HG02840 (cell line): ENCODE measurements at regions not wholly inside any gene's neighbourhood (a gene's known extent, or its start where the extent isn't known, plus 50 kb on each side); places are given as distances from the start of the nearest gene placed in this dataset.

Experiments
- ATAC-seq: cut with Tn5 transposase; IDR thresholded peaks from one replicate; pipeline ENCODE4 v1.9.1; 2021; ENCODE audit warnings: mild to moderate bottlenecking, moderate library complexity, moderate number of reproducible peaks; ENCODE audit not compliant: unreplicated experiment, low FRiP score

DNA sequence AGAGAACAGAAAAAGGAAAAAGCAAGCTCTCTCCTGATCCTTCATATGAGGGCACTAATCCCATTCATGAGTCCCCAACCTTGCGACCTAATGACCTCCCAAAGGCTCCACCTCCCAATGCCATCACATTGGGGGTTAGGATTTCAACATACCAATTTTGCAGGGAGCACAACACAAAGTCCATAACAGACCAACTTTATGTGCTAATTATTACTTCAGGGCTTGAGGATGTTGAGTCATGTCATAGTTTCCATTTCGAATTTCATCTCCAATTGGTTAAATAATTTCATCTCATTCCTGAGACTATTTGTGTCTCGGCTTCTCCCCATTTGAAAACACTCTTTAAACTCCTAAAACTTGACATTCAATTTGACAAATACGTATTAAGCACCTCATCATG is 69.9 kb upstream of the KLF7 start:
- no peak for ATAC-seq

DNA sequence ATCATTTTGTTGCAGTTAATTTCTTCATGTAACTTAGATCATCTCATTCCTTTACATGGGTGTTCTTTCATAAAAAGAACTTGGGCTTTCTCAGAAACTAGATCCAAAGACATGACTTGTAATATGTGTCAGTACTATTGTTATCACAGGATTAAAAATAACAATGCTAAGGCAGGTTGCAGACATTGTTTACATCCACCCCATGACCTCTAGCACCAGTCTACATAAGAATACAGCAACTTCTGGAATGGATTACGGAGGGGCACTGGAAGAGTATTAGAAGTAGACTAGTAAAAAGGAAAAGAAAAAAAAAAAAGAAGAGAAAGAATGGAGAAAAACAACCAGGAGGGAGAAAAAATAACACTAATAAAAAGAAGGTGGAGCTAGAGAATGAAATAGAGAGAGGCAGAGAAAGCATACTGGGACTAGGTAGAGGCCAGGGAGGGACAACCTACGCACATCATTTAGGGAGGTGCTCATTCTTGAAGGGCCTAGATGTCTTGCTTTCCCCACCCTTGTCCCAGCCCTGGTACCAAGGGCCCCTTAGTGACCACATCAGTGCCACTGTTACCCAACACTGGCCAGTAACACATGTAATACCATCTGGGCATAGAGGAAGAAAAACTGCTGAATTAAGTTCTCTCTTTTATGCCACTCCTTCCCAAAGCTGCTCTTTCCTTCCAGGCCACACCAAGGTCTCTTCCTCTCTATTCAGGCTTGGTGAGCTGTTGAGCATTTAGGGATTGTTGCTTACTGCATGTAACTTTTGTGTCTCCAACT is 70.6 kb upstream of the KLF7 start:
- no peak for ATAC-seq

DNA sequence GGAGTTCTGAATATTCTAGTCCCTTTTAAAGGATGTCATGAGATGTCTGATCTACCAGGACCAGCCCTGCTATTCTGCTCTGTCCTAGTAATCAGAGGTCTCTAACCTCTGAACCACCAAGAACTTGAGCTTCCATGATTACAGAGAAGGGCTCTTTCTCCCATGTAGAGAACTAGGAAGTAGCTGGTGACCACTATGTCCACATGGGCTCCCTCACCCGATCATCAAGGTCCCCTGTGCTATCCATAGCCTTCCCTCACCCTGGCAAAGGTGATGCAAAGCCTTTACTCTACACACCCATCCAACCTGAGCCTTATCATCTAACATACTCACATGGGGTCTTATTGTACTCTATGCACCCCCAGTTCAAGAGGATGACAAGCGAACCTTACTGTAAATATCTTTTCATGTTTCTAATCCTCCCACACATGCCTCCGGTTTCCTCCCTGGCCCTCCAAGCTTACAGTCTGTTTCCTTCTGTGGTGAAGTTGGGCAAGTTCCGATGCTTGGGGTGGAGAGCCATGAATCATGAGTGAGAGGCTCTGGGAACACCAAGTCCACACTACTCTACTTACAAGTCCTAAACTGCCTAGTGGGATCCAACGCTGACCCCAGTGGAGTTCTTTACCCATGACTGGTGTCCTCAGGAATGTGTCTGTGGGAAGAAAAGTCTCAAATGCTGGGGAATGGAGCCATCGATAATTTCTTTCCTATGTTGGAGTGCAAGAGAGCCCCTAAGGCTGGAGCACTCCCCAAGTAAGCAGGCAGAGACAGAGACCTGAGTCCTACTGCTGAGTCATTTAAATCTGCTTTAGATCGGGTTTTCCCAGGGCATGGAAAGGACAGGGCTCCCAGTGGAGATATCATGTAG is 73.3 kb upstream of the KLF7 start:
- no peak for ATAC-seq

DNA sequence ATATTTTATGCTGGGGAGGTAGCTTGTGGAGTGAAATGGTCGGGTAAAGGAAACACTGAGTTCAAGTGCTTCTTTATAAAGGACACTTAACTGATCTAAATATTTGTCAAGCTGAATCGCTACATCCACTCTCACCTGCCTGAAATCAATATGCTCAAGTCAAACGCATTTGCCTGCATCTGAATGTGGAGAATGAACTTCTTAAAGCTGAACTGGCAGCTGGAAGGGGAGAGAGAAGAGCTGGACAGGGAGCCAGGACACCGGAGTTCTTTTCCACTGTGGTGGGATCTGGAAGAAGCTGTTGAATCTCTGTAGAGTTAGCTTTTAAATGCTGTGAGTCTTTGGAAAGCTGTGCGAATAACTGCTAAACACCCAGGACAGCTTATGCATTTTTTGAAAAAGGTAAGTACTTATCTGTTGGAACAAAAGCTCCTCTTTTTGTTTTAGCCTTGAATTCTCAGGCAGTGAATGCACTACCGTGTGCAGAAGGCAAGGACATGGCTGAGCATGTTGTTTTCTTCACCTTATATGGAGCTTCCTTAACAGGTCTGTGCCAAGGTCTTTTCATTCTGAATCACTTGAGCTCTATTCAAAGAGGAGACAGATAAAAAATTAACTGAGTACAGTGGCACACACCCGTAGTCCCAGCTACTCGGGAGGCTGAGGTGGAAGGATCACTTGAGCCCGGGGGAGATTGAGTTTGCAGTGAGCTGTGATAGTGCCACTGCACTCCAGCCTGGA is 74.2 kb upstream of the KLF7 start:
- no peak for ATAC-seq

DNA sequence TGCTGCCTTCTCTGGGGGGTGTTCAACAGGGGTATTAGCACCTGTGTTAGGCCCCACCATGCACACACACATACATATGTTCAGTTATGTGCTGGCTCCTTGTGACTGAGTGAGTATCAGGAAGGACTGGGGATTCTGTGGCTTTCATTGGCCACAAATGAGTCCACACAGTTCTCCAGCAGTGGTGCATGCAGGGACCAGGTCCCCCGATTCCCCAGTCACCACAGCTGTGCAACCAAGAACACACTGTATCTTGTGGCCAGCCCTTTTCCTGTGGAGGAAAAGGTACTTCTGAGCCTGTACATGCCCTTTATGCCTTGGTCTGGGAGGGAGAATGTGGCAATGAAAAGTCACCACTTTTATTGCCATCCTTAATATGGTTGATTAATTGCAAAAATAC is 74.9 kb upstream of the KLF7 start:
- no peak for ATAC-seq

DNA sequence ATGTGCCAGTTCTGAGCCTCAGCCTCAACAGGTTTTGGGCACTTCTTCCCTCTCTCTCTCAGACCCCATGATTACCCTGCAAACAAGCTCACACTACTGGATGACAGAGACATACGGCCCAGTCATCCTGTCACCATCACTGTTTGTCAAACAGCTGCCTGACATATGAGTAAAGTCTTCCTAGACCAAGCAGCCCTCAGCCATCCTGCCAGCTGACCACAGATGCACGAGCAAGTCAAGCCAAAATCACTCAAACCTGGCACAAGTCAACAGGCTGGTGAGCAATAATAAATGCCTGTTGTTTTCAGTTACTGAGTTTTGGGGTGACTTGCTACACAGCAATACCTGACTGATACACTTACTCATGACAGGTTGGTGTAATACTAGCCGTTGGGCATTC is 75.5 kb upstream of the KLF7 start:
- no peak for ATAC-seq

DNA sequence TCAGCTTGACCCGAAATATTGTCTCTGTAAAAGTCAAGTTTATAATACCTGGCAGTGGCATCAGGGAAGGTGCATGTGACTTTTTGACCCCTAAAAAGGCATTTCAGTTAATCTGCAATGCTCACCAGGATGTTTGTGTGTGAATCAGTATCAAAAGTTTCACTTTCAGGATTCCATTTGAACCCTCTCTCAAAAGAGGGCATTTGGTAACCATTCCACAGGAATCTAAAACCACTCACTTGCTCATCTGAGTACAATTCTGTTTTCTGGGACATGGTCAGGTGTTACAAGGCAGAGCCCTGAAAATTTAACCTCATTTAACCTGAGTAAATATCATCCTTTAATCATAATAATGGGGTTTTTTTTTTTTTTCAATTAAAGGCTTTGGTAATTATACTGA is 77.9 kb upstream of the KLF7 start:
- ATAC-seq: no peak

DNA sequence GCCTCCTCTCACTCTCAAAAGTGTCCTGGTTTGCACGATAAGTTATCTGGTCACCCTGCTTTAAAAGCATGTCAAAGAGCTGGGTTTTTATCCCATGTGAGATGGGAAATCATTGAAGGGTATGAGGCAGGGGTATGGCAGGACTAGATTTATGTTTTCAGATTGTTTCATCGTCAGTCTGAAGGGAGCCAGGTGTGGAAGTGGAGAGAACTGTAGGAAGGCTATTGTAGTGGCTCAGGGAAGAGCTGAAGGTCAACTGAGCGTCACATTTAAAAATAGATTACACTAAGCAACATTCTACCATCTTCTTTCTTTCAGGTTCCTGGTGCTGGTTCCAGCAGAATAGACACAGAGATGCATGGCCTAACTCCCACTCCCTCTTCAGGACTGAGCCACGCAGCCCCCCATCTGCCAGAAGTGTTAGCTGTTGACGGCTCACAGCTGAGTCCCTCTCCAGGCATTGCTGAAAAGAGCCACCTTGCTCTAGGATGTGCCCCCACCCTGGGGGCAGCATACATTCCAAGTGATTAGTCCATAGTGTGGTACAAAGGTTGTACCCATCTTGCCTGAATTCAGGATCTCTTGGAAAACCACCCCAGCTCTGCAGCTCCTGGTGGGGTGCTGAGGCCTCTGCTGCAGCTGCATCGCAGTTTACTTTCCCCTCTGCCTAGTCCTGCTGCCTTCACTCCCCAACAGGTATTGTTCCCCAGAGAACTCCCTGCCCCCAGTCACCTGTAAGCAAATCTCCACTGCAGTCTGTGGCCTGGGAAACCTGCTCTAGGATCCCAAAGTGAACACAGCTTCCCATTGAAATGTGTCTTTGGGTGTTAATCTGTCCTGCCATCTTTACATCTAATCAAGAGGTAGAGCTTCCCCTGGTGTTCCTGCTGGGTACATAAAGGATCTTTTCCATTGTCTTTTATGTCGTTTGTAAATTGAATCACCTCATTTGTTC is 79.5 kb upstream of the KLF7 start:
- ATAC-seq: no peak

DNA sequence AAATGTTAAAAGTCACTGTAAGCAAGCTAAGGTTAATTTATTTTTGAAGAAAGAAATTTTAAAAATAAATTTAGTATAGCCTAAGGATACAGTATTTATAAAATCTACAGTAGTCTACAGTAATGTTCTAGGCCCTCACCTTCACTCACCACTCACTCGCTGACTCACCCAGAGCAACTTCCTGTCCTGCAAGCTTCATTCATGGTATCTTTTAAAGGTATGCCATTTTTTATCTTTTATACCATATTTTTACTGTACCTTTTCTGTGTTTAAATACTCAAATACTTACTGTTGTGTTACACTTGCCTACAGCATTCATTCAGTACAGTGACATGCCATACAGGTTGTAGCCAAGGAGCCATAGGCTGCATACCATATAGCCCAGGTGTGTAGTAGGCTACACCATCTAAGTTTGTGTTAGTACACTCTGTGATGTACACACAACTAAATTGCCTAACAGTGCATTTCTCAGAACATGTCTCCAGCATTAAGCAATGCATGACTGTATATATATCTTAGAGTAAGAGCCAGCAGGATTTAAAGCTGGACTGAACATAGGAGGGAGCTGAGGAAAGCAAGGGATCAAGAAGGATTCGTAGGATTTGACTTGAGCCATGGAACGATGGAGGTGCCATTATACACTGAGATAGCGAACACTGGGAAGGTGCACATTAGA is 83.1 kb upstream of the KLF7 start:
- ATAC-seq: no peak

DNA sequence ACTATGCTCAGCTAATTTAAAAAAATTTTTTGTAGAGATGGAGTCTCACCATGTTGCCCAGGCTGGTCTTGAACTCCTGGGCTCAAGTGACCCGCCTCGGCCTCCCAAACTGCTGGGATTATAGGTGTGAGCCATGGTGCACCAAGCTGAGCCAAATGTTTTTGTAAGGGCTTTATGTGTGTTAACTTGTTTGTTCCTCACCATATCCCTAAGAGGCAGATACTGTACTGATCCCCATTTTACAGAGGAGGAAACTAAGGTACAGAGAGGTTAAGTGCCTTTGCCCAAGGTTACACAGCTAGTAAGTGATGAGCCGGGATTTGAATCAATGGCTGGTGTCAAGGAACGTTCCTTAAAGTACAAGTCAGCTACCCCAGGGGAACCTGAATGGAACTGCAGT is 85.3 kb upstream of the KLF7 start:
- no peak for ATAC-seq

DNA sequence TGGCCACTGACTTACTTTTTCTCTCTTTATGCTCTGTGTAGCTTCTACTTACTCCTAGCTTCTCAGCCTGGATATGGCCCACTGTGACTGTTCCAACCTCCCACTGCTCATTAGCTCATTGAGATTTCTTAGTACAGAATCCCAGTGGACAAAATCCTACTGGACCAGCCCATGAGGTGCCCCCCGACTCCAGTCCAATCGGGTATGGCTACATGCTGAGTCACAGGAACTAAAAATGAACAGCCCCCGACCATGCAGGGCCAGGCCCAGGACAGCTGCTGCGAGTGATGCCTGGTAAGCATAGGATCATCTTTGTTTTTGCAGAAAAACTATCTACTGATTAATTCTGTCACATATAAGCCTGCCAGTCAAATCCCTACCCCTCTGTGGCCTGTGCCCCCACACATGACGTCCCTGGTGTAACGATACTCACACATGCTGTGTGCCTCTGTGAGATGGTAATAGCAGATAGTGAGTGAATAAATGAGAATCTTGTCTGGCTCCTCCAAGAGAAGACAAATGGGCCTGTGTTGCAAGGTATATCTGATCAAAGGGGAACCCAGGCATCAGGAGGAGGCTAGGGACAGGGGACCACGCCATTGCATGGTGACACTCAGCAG is 85.9 kb upstream of the KLF7 start:
- ATAC-seq: no peak

DNA sequence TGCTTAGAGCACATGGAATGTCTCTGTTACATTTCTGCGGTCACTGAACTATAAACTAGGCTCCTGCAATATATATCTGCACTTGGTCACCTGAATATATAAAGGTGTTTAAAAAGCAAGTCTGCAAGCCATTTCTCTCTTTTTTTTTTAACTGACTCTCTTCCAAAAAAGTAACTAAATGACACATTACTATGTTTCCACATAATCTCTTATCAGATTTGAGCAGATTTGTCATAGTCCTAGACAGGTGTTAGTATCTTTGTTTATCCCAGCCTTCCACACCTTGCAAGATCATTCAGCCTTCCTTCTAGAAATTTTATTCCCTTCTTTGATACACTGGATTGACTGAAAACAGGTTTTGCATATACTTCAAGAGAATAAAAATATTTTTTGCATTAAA is 86.7 kb upstream of the KLF7 start:
- ATAC-seq: no peak

DNA sequence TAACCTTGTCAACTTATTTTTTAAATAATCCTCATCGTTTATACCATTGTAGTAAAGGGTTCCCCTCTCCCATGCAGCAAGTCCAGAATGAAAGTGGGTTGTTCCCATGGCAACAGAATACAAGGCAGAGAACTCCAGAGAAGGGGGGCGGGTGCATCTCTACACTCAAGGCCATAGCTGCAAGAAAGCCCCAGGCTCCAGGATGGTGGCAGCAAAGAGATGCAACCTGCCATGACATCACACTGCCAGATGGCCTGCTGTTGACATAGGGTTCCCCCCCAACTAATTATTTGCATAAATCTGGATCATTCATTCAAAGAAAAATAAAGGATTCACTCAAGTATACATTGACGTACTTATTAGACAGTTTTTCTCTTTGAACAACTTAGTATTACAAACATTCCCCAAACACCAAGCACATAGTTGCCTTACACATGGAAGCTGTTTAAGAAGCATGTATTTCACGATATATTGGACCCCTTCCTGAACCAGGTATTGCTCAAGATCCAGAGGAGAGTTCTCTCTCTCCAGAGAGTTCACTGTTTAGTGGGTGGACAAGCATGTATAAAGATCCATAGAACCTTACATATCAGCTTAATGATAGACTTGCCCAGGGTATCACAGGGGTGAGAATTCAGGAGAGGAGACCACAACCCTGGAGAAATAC is 87.4 kb upstream of the KLF7 start:
- no peak for ATAC-seq

DNA sequence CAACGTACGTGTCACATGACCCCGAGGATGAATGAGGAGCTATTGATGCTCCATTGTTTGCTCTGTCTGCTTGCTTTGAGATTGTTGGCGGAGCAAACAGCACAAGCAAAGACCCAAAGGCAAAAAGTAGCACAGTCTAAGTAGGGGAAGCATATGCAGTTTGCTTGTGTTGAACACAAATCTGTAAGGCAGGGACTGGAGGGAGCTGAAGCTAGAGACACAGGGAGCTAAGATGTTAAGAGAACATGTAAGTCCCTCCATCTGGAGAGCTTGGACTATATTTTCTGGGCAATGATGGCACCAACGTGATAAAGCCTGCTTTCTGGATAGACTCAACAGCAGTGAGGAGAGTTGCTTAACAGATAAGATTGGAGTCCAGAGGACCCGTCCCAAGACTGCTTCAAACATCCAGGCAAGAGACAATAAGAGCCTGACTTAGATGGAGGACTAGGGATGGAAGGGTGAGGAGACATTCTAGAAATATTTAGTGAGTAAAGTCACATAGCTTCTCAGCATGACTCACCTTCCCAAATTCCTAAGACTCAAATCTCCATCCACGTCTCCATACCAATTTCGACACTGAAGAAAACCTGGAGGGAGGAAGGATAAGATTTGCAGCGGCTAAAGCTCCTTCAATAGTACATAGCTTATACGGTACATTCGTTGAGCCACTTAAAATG is 88.1 kb upstream of the KLF7 start:
- no peak for ATAC-seq

DNA sequence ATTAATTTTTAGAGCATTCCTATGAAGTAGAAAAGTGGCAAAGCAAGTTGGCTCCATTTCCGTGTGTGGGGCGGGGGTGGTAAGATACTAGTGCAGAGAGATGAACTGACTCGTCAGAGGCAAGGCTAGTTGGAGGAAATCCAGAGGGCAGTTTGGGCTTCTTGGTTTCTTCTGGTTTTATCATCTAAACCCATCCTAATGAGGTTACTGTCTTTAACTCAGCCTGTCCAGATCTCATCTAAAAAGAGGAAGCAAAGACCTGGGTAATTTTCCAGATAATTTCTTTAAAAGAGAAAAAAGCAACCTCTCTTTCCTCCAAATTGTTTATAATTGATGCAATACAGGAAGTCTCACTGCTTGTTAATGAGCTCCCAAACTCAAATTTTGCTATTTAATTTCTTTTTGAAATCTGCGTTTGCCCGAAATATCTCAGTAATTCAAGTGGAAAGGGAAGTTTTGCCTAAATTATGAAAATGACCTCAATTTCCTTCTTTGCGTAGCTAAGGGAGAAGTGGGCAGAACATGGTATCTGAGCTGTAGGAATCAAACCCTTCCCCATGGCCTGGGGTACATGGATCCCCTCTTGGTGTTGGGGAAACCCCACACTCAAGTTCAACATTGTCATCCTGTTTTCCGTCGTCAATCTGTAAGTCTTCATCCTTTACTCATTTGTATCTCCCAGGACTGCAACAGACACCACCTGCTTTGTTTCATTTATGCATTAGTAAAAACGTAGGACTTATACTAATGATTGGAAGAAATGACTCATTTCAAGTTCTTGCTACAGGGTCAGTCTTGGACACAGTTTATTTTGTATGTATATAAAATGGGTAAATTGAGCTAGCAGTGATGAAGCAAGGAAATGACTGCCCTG is 89.1 kb upstream of the KLF7 start:
- ATAC-seq: no peak

DNA sequence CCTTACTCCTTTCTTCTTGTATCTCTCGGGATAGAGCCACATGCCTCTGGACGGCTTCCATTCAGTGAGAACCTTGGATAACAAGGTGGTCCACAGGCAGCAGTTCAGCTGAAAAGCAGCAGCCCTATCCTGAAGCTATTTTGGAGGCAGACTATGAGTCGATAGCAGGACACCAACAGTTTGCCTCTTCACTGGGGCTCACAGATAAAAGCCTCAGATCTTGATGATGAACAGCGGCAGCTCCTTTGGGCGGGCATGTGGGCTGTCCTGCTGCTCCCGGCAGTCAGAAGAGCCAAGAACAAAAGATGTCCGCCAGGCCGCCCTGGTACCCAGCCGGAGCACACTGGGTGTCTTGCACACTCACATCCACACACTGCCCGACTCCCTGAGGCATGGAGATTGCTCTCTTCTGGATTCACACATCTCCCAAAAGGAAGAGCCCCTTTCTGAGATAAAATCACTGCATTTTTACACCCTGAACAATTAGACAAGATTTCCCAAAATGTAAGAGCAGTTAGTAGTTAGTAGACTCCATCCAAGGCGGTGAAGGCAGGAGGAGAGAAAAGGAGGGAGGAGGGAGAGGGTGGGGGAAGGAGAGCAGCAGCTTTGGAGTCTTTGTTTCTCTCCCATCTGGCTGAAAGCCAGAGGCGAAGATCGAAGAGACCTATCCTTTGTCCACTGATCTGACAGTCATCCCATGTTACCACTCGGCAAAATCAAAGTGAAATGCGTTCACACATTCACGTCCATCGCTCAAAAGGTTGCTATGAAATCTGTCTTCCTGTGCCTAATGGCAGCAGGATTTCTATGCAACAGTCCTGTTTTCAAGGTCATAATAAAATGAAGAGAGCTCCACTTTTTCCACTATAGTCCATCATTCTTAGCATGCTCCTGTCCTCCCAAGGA is 90.1 kb upstream of the KLF7 start:
- ATAC-seq: no peak
